Smooth muscle cell of the brain vasculature (primary cell): ENCODE measurements at regions not wholly inside any gene's neighbourhood (a gene's known extent, or its start where the extent isn't known, plus 50 kb on each side); places are given as distances from the start of the nearest gene placed in this dataset.
"Not testable (repeated sequence)": the region's sequence is repeated elsewhere in the genome, so short reads cannot be mapped to it uniquely, and the experiment has no call there.

Source experiments
- DNase-seq: peaks from one replicate; pipeline ENCODE4 v3.0.0-alpha.2; 2012; ENCODE audit warnings: low read depth, low spot score

DNA sequence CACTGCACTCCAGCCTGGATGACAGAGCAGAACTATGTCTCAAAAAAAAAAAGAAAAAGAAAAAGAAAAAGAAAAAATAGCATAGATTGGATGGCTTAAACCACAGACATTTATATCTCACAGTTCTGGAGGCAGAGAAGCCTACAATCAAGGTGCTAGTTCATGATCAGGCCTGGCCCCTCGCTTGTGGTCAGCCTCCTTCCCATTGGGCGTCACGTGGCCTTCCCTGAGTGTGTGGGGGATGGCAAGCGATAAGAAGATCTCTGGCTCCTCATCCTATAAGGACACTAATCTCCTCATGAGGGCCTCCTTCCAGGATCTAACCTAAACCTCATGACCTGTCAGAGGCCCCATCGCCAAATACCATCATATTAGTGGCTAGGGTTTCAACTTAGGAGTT, 320.2 kb upstream of the SPATA31A3 start:
- DNase-seq: not testable (repeated sequence)

DNA sequence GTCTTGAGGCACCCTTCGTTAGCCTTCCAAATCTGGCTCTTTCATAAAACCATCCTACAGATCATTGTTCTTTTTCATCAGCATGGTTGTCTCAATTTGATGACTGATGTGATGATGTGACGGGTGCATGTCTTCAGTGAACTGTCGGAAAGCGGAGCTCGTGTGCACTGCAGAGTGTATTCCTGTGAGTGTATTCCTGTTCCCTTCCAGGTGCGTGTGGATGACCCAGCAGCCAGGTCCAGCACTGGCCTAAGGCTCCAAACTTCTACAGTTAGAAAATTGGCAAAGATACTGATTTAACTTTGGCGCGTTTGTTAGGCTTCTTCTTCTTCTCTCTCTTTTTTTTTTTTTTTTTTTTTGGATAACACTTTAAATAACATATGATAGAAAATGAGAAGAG, 314.8 kb upstream of the SPATA31A3 start:
- DNase-seq: not testable (repeated sequence)

DNA sequence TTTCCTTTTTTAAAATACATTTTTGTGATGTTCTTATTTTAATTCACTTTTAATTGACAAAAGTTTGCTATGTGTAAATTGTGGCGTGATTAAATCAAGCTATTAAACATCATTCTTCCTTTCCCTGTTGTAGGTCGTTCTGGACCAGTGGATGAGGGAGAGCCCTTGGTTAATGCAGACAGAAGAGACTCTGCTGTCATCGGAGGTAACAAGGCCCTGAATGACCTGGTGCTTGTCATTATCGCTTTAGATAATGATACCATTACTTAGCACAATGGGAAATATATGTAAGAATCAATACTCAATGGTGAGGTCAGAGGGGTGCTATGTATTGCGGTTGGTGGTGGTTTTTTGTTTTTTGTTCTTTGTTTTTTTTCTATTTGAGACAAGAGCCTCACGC, 296.4 kb upstream of the SPATA31A3 start:
- not testable (repeated sequence) for DNase-seq

DNA sequence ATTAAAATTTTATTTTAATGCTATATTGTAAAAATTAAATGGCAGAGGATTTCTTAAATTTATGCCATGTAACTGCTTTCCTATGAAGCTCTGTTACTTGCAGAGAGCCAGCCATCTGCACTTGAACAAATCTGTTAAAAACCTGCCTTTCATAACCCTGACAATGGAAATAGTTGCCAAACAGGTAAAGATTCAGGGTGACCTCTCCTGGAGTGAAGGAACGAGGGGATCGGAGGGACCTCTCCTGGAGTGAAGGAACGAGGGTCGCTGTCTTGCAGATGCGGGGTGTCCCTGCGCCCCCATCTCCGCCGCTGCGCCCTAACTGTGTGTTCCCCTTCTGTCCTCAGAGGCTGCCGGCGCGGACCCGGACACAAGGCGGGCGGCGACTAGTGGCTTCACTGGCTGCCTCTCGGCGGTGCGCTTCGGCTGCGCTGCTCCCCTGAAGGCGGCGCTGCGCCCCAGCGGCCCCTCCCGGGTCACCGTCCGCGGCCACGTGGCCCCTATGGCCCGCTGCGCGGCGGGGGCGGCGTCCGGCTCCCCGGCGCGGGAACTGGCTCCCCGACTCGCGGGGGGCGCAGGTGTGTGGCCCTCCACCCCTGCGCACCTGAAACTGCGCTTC, 295.9 kb upstream of the SPATA31A3 start:
- not testable (repeated sequence) for DNase-seq

DNA sequence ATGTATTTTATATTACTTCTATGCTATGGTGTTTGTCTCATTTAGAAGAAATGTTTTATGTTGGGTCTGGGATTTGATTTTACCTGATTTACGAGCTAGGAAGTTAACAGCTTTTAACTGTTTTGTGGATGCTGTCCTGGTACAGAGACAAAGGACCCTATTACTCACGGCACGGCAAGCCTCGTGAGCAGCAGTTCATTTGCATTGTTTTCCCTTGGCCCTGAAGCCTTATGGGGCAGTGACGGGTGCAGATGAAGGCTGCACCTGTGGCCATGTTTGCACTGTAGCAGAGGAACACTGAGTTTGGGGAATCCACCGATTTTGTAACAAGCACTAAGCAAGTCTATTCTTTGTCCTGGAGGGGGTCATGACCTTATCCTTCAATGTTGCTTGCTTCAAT, 291.9 kb upstream of the SPATA31A3 start:
- not testable (repeated sequence) for DNase-seq

DNA sequence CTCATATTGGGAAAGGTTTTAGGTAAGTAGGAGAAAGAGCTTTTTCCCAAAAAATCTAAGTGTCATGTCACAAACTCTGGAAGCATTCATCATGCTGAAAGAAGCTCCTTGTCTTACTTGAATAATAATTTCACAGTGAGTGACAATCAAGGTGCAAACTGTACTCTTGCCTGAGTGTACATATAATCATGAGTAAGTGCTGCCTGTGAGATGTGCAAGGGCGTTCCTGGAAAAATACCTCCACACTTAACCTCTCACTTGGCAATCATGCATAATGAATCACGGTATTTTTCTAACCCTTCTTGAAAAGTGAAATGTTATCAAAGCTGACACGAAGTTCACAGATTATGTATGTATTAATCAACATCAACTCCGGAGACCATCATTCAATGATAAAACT, 289.2 kb upstream of the SPATA31A3 start:
- DNase-seq: not testable (repeated sequence)

DNA sequence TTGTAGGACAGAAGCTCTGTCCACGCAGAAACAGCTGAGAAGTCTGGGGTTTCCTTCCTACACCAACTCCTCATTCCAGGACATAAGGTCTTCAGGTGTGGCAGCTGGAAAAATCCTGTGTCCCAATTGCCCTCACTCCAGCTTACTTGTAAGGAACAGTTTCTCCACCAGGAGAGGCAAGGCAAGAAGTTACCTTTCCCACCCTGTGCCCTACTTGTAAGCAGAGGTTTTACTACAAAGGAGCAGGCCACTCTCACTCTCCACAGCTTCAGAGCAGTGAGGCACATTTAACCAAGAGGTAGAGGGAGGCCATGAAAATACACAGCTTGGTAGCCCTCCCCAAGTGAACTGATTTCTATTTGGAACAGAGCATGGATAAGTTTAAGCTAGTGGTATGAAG, 277.3 kb upstream of the SPATA31A3 start:
- not testable (repeated sequence) for DNase-seq

DNA sequence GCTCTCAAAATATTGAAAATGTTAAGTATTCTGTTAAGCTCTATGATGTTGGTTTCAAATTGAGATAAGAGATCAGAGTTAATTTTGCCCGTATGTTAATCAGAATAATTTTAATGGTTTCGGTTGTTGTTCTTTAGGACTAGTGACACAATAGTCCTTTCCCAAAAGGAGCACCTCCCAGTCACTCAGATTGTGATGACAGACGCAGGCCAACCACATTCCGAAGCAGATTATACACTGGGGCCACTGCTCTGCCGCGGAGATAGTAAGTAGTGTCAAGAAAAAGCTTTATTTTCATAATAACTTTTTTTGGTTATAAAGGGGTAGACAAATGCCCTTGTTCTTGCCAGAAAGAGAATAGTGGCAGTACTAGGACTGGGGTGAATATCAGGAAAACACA, 265.5 kb upstream of the SPATA31A3 start:
- not testable (repeated sequence) for DNase-seq

DNA sequence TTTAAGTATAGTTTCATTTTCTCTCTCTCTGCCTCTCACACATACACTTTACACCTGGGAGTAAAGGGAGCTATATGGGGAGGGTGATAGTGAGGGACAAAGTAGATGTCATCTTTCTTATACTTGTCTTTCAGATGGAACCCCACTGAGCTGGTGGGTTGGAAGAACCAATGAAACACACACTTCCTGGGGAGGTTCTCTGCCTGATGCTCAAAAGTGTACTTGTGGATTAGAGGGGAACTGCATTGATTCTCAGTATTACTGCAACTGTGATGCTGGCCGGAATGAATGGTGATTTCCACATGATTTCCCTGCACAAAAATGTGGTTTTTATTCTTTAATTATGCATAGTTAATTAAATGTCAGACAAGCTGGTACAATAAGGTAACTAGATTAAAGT, 256.6 kb upstream of the SPATA31A3 start:
- not testable (repeated sequence) for DNase-seq

DNA sequence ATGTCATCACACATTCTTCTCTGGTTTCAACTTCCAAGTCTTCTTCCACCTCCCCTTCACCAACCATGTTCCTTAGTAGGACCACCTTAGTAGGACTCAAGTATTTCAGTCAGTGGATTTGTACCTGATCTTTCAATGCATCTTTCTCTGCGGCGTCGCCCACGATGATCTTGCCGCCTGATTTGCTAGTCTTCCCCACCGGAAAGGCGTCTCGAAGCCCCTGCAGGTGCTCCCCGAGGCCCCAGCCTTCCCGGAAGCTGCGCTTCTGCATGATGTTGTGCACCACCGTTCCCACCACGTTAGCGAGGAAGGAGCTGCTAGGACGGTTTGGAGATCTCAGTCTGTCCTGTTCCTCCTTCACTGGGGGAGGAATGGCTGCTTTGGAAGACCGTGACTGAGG, 219.7 kb upstream of the SPATA31A3 start:
- DNase-seq: not testable (repeated sequence)

DNA sequence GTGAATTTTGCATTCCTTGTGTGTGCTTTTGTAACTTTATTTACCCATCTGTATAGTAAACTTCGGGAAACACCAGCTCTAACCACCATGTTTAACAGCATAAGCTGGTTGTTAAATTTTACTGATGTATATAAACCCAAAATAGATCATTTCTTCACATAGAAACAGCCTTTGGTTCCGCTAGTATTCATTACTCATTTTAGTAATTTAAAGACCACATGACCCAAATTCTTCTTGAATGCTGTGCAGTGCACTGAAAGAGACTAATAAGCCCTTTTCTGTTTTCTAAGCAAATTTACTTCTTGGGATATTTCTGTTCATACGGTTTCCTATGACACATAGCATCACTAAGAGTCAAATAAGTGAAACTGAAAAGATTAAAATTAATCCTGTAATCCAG, 218.5 kb upstream of the SPATA31A3 start:
- DNase-seq: not testable (repeated sequence)

DNA sequence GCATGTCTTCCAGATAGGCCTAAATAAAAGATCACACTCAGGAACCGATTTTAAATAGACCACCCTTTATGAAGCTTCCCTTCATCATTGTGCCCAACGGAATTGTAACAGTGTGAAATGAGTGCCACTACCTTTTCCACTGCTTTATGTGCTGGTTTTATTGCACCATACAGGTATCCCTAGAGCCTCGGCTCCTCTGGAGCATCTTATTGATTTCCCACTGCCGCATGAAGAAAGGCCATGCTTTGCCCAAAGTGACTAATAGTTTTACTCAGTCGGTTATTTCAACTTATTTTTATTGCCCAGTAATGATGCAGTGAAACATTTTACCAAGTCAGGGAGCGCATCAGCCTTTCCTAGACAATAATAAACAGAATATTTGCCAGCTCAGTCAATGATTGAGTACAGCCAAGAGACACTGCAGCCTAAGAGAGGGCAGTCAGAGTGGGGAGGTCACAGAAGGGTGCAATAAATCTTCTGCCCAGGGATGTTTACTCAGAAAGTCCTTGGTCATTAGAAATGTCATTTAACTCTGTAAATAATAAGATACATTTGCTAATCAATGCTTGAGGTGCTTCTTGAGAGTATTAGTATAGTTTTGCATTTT, 216.6 kb upstream of the SPATA31A3 start:
- not testable (repeated sequence) for DNase-seq

DNA sequence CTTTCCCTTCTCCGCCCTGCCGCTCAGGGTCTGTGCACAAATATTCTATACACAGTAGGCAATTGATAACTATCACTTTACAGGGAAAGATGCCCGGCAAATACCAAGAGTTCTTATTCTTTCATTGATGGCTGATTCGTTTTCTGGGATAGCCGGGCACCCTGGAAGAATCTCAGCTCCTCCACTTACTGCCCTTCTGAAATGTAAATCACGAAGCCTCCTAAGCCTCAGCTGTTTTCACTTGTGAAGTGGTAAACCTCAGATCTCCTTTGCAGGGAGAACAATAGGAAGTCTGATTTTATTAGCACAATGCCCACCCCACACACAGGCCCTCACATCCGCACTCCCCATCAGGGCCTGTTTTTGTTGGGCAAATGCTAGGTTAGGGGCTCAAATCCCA, 203.8 kb upstream of the SPATA31A3 start:
- DNase-seq: not testable (repeated sequence)

DNA sequence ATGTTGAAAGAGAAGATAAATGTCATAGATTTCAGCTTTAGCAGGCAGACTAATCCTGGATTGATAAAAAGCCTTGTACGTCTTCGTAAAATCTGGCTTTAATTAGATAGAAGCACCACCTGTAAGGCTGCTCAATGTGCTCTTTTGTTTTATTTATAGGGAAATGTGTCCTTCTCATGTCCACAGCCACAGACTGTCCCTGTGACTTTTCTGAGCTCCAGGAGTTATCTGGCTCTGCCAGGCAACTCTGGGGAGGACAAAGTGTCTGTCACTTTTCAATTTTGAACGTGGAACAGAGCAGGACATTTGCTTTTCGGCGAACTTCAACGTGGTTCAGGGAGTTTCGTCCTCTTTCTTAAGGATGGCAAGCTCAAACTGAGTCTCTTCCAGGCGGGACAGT, 203.0 kb upstream of the SPATA31A3 start:
- not testable (repeated sequence) for DNase-seq

DNA sequence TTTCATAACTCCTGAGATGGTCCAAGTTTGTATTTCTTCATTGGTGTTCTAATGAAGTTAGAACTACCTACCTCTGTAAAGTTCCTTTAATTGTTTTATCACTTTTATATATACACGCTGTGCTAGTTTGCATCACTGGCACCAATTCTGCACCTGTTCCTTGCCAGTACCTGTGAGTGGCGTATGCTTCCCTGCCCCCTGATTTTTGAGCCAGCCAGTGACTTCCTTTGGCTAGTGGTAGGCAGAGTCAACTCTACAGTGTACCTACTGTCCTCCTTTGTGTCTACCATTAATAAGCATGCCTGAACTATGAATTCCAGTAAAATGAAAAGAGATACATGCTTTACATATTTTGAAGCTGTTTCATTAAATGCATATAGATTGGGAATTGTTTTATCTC, 186.8 kb upstream of the SPATA31A3 start:
- not testable (repeated sequence) for DNase-seq

DNA sequence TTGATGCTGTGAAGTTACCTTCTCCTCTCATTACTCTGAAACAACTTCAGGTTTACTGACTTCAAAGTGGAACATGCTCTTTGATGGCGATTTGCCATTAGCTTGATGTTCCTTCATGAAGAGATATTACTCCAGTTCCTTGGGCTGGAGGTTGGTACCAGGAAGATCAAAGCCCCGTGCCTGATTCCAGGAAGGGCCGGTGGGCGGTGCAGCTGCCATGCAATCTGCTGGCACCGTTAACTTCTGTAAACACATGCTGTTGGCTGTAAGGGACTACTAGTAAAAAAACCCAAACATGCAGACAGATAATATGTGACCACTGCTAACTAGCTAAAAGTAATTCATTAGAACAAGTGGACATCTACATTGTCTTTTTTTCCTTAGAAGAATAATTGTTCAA, 182.8 kb upstream of the SPATA31A3 start:
- not testable (repeated sequence) for DNase-seq

DNA sequence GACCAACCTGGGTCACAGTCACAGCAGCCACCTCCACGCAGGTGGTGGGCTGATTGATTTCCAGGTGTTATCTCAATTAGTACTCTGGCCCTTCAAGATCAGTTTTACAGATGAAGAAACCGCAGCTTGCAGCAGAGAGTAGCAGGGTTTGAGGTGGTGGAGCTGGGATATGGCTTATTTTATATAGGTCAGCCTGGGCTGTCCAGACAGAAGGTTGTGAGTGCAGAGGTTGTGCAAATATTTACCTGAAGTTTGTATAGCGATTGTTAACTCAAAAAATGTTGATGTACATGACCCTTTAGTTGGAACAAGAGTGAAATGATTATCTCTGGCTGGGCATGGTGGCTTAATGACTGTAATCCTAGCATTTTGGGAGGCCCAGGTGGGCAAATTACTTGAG, 179.4 kb upstream of the SPATA31A3 start:
- DNase-seq: not testable (repeated sequence)

DNA sequence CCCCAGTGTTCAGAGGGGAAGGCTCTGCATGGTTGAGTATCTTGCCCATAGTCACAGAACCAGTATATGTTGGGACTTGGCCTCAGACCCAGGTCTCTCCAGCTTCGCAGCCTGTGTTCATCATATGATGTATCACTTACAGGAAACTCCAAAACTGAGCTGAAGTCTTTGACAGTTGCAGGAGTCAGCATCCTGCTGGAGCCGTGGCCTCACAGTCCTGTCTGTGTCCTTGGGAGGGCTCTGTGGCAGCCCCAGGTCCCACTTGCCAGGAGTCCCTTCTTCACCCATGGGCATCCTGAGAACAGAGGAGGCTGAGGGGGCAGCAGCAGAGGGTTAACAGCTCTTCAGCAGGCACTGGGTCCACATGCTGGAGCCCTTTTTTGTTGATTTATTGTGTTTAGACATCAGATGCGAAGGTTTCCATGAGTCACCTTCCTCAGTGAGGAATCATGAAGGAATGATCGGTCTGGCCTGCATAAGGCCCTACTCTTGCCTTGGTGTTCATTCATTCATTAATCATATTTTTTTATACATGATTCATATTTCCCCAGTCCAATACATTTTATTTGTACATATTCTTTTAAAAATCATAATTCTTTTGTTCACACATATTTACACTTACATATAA, 176.3 kb upstream of the SPATA31A3 start:
- DNase-seq: not testable (repeated sequence)

DNA sequence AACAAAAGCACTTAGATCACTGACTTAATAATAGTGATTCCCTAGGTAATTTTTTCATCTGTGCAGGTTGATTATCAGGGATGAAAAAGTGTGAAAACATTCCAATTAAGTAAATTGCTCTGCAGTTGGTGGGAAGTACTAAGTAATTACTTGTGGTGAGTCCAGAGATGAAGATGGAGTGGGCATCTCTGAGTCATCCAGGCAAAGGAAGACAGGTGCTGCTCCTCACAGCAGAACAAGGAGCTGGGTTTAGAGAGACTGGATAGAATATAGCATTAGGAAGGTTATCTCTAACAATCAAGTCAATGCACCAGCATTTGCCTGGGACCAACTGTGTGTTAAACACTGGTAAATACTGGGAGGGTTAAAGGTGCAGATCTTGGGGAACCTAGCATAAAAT, 174.0 kb upstream of the SPATA31A3 start:
- DNase-seq: not testable (repeated sequence)

DNA sequence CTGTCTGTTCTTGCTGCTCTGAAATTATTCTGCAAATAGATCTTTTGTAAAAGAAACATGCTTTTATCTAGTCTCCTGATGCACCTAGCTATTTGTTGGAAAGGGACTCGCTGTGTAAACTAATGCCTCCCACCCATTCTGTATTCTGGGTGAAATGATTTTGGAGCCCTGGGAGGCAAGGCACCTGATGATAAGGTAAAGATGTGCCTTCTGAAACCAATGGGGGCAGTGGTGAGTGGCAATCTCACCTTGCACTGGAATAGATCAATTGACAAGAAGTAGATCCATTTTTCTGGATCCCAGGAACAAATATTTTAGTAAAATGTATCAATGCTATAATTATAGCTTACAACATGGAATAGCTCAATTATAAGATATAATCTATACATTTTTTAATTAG, 170.5 kb upstream of the SPATA31A3 start:
- not testable (repeated sequence) for DNase-seq

DNA sequence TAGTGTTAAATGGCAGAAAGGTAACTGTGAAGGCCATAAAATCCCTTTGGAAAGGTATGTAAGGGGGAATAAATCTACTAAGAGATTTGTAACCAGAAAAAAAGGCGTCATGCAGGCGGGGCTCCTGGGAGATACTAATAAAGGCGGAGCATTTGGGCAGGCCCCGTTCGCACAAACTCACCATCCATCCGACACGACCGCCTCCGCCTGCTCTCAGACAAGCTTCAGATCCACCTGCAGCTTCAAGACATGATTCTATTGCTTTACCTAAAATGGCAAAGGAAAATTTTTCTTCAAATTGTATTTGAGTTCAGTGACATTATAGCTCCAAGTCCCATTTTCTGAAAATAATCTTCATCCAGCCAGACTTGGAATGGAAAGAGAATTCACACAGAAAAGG, 162.9 kb upstream of the SPATA31A3 start:
- DNase-seq: not testable (repeated sequence)

DNA sequence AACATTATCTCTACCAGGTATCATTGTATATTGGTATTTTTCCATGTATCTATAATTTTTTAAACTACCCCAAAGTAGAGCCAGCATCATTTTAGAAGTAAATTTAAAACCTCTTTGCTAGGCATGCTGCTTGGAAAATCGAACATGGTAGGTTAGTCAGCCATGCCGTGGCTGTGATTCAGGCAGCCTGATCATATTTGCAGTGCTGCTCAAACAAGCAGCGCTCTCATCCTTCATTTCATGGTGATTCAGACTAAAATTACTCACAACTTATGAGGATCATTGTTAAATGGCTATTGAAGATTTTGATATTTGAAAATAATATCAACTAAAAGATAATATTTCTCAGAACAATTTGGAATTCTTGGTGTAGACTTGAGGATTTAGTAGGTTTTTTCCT, 161.2 kb upstream of the SPATA31A3 start:
- DNase-seq: not testable (repeated sequence)
